ENCODE measurements at regions not wholly inside any gene's neighbourhood (a gene's known extent, or its start where the extent isn't known, plus 50 kb on each side); places are given as distances from the start of the nearest gene placed in this dataset.

GRCh38 chr2:208545403-208546042, 138.9 kb downstream of the PTH2R start:
- no peak overlapping the region for H2AFZ ChIP-seq (ENCODE audit: low read length)
- H3K36me3 ChIP-seq (ENCODE audit: insufficient read depth, low read length) = no peaks in the 10 kb centered on the region
- H3K4me2 ChIP-seq (ENCODE audit: low read length) = no peak overlapping the region
- TF ChIP-seq CTCF (conservative IDR thresholded peaks at IDR 0.05; ENCODE audit: low read length) (no peak), EZH2phosphoT487 (IDR thresholded peaks at IDR 0.05; ENCODE audit: borderline replicate concordance, low read depth, low read length) (no peak)
- intact Hi-C loops (cut with micrococcal nuclease; ENCODE audit: unreplicated experiment) = no loop called here
- no peak for DNase-seq (ENCODE audit: low spot score)
- H3K9me2 ChIP-seq (ENCODE audit: insufficient read depth, low read length) = no peaks in the 10 kb centered on the region
- ChIA-PET POLR2A (no interaction called here), CTCF (ENCODE audit: unreplicated experiment) (no interaction called here)
- no TSS peak for BruUV-seq (replicated peaks)
- no peaks in the 10 kb centered on the region for H3K9me3 ChIP-seq (ENCODE audit: low read length)
- H3K27ac ChIP-seq (ENCODE audit: low read depth, low read length, poor library complexity, severe bottlenecking) = no peak overlapping the region
- H3K4me1 ChIP-seq (ENCODE audit: insufficient read depth, low read length, poor library complexity, severe bottlenecking) = no peaks in the 10 kb centered on the region
- H4K20me1 ChIP-seq (ENCODE audit: insufficient read depth, low read length) = no peaks in the 10 kb centered on the region
- no peak overlapping the region for H3K4me3 ChIP-seq (ENCODE audit: low read depth, low read length, poor library complexity, severe bottlenecking)
- H3K79me2 ChIP-seq (ENCODE audit: insufficient read depth, low read depth, low read length) = no peaks in the 10 kb centered on the region

- Histone ChIP-seq H3K9me3 (ENCODE audit: low read length) (no peaks in the 10 kb centered on the region), H3K4me2 (ENCODE audit: low read length) (no peak overlapping the region), H3K79me2 (ENCODE audit: insufficient read depth, low read depth, low read length) (no peaks in the 10 kb centered on the region), H3K36me3 (ENCODE audit: insufficient read depth, low read length) (no peaks in the 10 kb centered on the region), H4K20me1 (ENCODE audit: insufficient read depth, low read length) (no peaks in the 10 kb centered on the region), H3K4me3 (ENCODE audit: low read depth, low read length, poor library complexity, severe bottlenecking) (no peak overlapping the region), H2AFZ (ENCODE audit: low read length) (no peak overlapping the region), H3K27ac (ENCODE audit: low read depth, low read length, poor library complexity, severe bottlenecking) (no peak overlapping the region), H3K4me1 (ENCODE audit: insufficient read depth, low read length, poor library complexity, severe bottlenecking) (no peaks in the 10 kb centered on the region), H3K9me2 (ENCODE audit: insufficient read depth, low read length) (no peaks in the 10 kb centered on the region)
- CTCF ChIA-PET (ENCODE audit: unreplicated experiment) = no interaction called here
- no TSS peak for BruUV-seq (replicated peaks)
- no peak for DNase-seq (ENCODE audit: low spot score)
- POLR2A ChIA-PET = no interaction called here
- TF ChIP-seq CTCF (conservative IDR thresholded peaks at IDR 0.05; ENCODE audit: low read length) = no peak
- no peak for TF ChIP-seq EZH2phosphoT487 (IDR thresholded peaks at IDR 0.05; ENCODE audit: borderline replicate concordance, low read depth, low read length)
- intact Hi-C loops (cut with micrococcal nuclease; ENCODE audit: unreplicated experiment) = no loop called here
These were observed 139.5 kb downstream of the PTH2R start for GRCh38 chr2:208546107-208546506.

GRCh38 chr2:208546860-208547650, 140.5 kb downstream of the PTH2R start:
- H2AFZ ChIP-seq (ENCODE audit: low read length) = no peak overlapping the region
- DNase-seq (ENCODE audit: low spot score) = no peak
- no peaks in the 10 kb centered on the region for H3K9me3 ChIP-seq (ENCODE audit: low read length)
- H3K27ac ChIP-seq (ENCODE audit: low read depth, low read length, poor library complexity, severe bottlenecking) = no peak overlapping the region
- no peaks in the 10 kb centered on the region for H3K9me2 ChIP-seq (ENCODE audit: insufficient read depth, low read length)
- intact Hi-C loops (cut with micrococcal nuclease; ENCODE audit: unreplicated experiment) = no loop called here
- BruUV-seq (replicated peaks) = no TSS peak
- no peaks in the 10 kb centered on the region for H3K36me3 ChIP-seq (ENCODE audit: insufficient read depth, low read length)
- TF ChIP-seq CTCF (conservative IDR thresholded peaks at IDR 0.05; ENCODE audit: low read length) = no peak
- TF ChIP-seq EZH2phosphoT487 (IDR thresholded peaks at IDR 0.05; ENCODE audit: borderline replicate concordance, low read depth, low read length) = no peak
- no peak overlapping the region for H3K4me2 ChIP-seq (ENCODE audit: low read length)
- POLR2A ChIA-PET = interaction anchor here (0.5 kb wide), 1 partner anchor 28 kb away, joined by 3 read pairs; no protein-coding TSS in a partner anchor
- no peaks in the 10 kb centered on the region for H4K20me1 ChIP-seq (ENCODE audit: insufficient read depth, low read length)
- H3K79me2 ChIP-seq (ENCODE audit: insufficient read depth, low read depth, low read length) = no peaks in the 10 kb centered on the region
- CTCF ChIA-PET (ENCODE audit: unreplicated experiment) = no interaction called here
- no peak overlapping the region for H3K4me3 ChIP-seq (ENCODE audit: low read depth, low read length, poor library complexity, severe bottlenecking)
- H3K4me1 ChIP-seq (ENCODE audit: insufficient read depth, low read length, poor library complexity, severe bottlenecking) = no peaks in the 10 kb centered on the region
